ENCODE measurements at regions not wholly inside any gene's neighbourhood (a gene's known extent, or its start where the extent isn't known, plus 50 kb on each side); places are given as distances from the start of the nearest gene placed in this dataset.

DNA sequence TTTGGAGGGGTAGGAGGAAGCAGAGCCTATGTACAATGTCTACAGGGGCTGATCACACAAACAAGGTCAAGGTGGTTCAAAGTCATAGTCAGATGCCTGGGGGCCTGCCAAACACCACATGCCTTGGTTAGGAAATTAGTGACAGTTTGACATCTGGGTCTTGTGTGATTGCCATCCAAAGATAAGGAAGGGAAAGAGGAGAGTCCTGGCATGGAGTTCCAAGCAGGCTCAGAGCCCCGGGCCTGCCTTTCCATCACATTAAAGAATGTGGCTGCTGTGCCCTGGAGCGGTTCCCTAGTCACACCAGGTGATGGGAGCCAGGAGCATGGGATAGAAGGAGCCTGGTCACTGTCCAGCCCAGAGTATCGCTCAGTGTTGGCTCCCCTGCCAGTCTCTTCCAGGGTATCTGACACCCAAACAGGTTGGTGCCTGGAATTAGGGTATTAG lies 53.6 kb upstream of the BCL2L14 start:
- H3K27ac ChIP-seq (ENCODE audit: extremely low read depth, low read depth, low read length), result no peak overlapping the region
- no peak for TF ChIP-seq REPIN1 (tag by site-specific recombination; IDR thresholded peaks at IDR 0.05; ENCODE audit: low read depth)
- no peak for TF ChIP-seq ZNF274 (IDR thresholded peaks at IDR 0.05; ENCODE audit: low read length)
- no peak for TF ChIP-seq ZNF274 (tag by site-specific recombination; IDR thresholded peaks at IDR 0.05; ENCODE audit: borderline replicate concordance)
- TF ChIP-seq, protein P1, sequence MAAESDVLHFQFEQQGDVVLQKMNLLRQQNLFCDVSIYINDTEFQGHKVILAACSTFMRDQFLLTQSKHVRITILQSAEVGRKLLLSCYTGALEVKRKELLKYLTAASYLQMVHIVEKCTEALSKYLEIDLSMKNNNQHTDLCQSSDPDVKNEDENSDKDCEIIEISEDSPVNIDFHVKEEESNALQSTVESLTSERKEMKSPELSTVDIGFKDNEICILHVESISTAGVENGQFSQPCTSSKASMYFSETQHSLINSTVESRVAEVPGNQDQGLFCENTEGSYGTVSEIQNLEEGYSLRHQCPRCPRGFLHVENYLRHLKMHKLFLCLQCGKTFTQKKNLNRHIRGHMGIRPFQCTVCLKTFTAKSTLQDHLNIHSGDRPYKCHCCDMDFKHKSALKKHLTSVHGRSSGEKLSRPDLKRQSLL (tag by site-specific recombination; IDR thresholded peaks at IDR 0.05), result no peak
- no peak for TF ChIP-seq YY2 (tag by site-specific recombination; IDR thresholded peaks at IDR 0.05)
- no peak for TF ChIP-seq ZNF223 (tag by site-specific recombination; IDR thresholded peaks at IDR 0.05)
- no peaks in the 10 kb centered on the region for H3K4me1 ChIP-seq (ENCODE audit: control insufficient read depth, insufficient read depth, low read length)
- no peaks in the 10 kb centered on the region for H3K9me3 ChIP-seq (ENCODE audit: control insufficient read depth, insufficient read depth, low read depth, low read length)
- POLR2A ChIA-PET, result no interaction called here
- H3K36me3 ChIP-seq (ENCODE audit: control insufficient read depth in 2 of 2, insufficient read depth in 1 of 2, low read length in 2 of 2), result no peaks in the 10 kb centered on the region
- no peak overlapping the region for H3K4me3 ChIP-seq (ENCODE audit: low read depth, low read length)
- CTCF ChIA-PET, result interaction anchor here (0.6 to 1.6 kb wide), 7 partner anchors 21 to 437 kb away, joined by 3 to 6 read pairs (median 4); no protein-coding TSS in a partner anchor

DNA sequence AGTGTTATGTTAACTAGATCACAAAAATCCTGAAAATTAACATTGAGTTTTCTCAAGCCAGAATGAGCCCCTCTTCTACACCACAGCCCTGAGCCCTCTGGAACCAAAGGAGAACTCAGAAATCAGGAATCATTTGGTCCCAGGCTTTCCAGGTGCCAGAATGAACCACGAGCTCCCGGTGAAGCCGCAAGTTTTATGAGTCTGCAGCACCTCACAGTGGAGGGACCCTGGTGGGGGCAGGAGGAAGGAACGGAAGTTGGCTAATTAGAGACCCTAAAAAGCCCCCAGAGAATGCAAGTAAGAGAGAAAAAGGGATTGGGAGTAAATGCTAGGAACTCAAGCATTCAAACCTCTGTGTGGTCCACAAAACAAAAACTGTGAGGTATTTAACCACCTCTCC lies 52.9 kb upstream of the BCL2L14 start:
- Histone ChIP-seq H3K36me3 (ENCODE audit: control insufficient read depth in 2 of 2, insufficient read depth in 1 of 2, low read length in 2 of 2) (no peaks in the 10 kb centered on the region), H3K27ac (ENCODE audit: extremely low read depth, low read depth, low read length) (no peak overlapping the region), H3K4me3 (ENCODE audit: low read depth, low read length) (no peak overlapping the region), H3K9me3 (ENCODE audit: control insufficient read depth, insufficient read depth, low read depth, low read length) (no peaks in the 10 kb centered on the region), H3K4me1 (ENCODE audit: control insufficient read depth, insufficient read depth, low read length) (no peaks in the 10 kb centered on the region)
- CTCF ChIA-PET, result interaction anchor here (0.6 to 1.6 kb wide), 7 partner anchors 22 to 438 kb away, joined by 3 to 6 read pairs (median 4); no protein-coding TSS in a partner anchor
- TF ChIP-seq ZNF157 (tag by site-specific recombination; IDR thresholded peaks at IDR 0.05) (no peak), ZBTB1 (tag by site-specific recombination; IDR thresholded peaks at IDR 0.05) (no peak), ZNF121 (tag by site-specific recombination; IDR thresholded peaks at IDR 0.05) (no peak), ZNF311 (tag by site-specific recombination; IDR thresholded peaks at IDR 0.05; ENCODE audit: borderline replicate concordance) (no peak), MZF1 (tag by site-specific recombination; IDR thresholded peaks at IDR 0.05; ENCODE audit: borderline replicate concordance) (no peak), ZNF514 (tag by site-specific recombination; IDR thresholded peaks at IDR 0.05) (no peak), GLI2 (tag by site-specific recombination; IDR thresholded peaks at IDR 0.05; ENCODE audit: borderline replicate concordance, low read depth) (no peak), SCRT2 (tag by site-specific recombination; IDR thresholded peaks at IDR 0.05) (no peak), ZNF350 (tag by site-specific recombination; IDR thresholded peaks at IDR 0.05) (no peak), ZNF626 (tag by site-specific recombination; IDR thresholded peaks at IDR 0.05) (no peak), ZNF521 (tag by site-specific recombination; IDR thresholded peaks at IDR 0.05) (no peak), GFI1B (tag by site-specific recombination; IDR thresholded peaks at IDR 0.05) (no peak), ZNF133 (tag by site-specific recombination; IDR thresholded peaks at IDR 0.05) (no peak)
- TF ChIP-seq, protein P2, sequence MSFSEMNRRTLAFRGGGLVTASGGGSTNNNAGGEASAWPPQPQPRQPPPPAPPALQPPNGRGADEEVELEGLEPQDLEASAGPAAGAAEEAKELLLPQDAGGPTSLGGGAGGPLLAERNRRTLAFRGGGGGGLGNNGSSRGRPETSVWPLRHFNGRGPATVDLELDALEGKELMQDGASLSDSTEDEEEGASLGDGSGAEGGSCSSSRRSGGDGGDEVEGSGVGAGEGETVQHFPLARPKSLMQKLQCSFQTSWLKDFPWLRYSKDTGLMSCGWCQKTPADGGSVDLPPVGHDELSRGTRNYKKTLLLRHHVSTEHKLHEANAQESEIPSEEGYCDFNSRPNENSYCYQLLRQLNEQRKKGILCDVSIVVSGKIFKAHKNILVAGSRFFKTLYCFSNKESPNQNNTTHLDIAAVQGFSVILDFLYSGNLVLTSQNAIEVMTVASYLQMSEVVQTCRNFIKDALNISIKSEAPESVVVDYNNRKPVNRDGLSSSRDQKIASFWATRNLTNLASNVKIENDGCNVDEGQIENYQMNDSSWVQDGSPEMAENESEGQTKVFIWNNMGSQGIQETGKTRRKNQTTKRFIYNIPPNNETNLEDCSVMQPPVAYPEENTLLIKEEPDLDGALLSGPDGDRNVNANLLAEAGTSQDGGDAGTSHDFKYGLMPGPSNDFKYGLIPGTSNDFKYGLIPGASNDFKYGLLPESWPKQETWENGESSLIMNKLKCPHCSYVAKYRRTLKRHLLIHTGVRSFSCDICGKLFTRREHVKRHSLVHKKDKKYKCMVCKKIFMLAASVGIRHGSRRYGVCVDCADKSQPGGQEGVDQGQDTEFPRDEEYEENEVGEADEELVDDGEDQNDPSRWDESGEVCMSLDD (tag by site-specific recombination; IDR thresholded peaks at IDR 0.05), result no peak
- TF ChIP-seq, protein P3, sequence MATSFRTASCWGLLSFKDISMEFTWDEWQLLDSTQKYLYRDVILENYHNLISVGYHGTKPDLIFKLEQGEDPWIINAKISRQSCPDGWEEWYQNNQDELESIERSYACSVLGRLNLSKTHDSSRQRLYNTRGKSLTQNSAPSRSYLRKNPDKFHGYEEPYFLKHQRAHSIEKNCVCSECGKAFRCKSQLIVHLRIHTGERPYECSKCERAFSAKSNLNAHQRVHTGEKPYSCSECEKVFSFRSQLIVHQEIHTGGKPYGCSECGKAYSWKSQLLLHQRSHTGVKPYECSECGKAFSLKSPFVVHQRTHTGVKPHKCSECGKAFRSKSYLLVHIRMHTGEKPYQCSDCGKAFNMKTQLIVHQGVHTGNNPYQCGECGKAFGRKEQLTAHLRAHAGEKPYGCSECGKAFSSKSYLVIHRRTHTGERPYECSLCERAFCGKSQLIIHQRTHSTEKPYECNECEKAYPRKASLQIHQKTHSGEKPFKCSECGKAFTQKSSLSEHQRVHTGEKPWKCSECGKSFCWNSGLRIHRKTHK (tag by site-specific recombination; IDR thresholded peaks at IDR 0.05), result no peak
- TF ChIP-seq, protein P4, sequence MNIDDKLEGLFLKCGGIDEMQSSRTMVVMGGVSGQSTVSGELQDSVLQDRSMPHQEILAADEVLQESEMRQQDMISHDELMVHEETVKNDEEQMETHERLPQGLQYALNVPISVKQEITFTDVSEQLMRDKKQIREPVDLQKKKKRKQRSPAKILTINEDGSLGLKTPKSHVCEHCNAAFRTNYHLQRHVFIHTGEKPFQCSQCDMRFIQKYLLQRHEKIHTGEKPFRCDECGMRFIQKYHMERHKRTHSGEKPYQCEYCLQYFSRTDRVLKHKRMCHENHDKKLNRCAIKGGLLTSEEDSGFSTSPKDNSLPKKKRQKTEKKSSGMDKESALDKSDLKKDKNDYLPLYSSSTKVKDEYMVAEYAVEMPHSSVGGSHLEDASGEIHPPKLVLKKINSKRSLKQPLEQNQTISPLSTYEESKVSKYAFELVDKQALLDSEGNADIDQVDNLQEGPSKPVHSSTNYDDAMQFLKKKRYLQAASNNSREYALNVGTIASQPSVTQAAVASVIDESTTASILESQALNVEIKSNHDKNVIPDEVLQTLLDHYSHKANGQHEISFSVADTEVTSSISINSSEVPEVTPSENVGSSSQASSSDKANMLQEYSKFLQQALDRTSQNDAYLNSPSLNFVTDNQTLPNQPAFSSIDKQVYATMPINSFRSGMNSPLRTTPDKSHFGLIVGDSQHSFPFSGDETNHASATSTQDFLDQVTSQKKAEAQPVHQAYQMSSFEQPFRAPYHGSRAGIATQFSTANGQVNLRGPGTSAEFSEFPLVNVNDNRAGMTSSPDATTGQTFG (tag by site-specific recombination; IDR thresholded peaks at IDR 0.05; ENCODE audit: borderline replicate concordance), result no peak
- TF ChIP-seq, protein P5, sequence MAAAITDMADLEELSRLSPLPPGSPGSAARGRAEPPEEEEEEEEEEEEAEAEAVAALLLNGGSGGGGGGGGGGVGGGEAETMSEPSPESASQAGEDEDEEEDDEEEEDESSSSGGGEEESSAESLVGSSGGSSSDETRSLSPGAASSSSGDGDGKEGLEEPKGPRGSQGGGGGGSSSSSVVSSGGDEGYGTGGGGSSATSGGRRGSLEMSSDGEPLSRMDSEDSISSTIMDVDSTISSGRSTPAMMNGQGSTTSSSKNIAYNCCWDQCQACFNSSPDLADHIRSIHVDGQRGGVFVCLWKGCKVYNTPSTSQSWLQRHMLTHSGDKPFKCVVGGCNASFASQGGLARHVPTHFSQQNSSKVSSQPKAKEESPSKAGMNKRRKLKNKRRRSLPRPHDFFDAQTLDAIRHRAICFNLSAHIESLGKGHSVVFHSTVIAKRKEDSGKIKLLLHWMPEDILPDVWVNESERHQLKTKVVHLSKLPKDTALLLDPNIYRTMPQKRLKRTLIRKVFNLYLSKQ (tag by site-specific recombination; IDR thresholded peaks at IDR 0.05; ENCODE audit: borderline replicate concordance), result no peak
- TF ChIP-seq, protein P1 (tag by site-specific recombination; IDR thresholded peaks at IDR 0.05), result no peak
- POLR2A ChIA-PET, result no interaction called here
